ENCODE measurements at regions not wholly inside any gene's neighbourhood (a gene's known extent, or its start where the extent isn't known, plus 50 kb on each side); places are given as distances from the start of the nearest gene placed in this dataset.

DNA sequence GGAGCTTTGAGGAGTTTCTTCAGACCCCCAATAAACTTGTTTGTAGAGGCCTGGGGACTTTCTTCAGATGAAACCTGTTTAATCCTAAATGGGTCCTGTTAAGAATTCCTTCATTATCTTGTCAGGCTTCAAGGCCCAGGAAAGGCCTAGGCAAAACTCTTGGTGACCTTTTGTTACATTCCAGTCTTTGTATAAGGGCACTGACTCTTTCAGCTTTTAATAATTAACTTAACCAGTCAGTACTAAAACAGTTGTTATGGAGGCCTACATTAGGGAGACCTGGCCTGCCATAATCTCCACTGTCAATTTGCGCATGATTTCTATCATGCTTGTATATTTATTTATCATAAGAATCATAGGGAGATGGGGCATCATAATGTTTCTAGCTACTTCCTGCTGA lies 110.2 kb downstream of the FCRL5 start:
- no peak overlapping the region for H3K9ac ChIP-seq (ENCODE audit: low read depth in 2 of 2, low read length in 2 of 2)
- DNase-seq = no peak
- H3K36me3 ChIP-seq = no peaks in the 10 kb centered on the region
- intact Hi-C loops (cut with DNase I) = no loop called here
- H3K4me3 ChIP-seq = no peak overlapping the region
- no peaks in the 10 kb centered on the region for H3K27me3 ChIP-seq
- TF ChIP-seq, protein P1, sequence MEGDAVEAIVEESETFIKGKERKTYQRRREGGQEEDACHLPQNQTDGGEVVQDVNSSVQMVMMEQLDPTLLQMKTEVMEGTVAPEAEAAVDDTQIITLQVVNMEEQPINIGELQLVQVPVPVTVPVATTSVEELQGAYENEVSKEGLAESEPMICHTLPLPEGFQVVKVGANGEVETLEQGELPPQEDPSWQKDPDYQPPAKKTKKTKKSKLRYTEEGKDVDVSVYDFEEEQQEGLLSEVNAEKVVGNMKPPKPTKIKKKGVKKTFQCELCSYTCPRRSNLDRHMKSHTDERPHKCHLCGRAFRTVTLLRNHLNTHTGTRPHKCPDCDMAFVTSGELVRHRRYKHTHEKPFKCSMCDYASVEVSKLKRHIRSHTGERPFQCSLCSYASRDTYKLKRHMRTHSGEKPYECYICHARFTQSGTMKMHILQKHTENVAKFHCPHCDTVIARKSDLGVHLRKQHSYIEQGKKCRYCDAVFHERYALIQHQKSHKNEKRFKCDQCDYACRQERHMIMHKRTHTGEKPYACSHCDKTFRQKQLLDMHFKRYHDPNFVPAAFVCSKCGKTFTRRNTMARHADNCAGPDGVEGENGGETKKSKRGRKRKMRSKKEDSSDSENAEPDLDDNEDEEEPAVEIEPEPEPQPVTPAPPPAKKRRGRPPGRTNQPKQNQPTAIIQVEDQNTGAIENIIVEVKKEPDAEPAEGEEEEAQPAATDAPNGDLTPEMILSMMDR (IDR thresholded peaks at IDR 0.05) = no peak
- no peak overlapping the region for H3K27ac ChIP-seq
- no peaks in the 10 kb centered on the region for H3K9me3 ChIP-seq
- no peaks in the 10 kb centered on the region for H3K4me1 ChIP-seq

DNA sequence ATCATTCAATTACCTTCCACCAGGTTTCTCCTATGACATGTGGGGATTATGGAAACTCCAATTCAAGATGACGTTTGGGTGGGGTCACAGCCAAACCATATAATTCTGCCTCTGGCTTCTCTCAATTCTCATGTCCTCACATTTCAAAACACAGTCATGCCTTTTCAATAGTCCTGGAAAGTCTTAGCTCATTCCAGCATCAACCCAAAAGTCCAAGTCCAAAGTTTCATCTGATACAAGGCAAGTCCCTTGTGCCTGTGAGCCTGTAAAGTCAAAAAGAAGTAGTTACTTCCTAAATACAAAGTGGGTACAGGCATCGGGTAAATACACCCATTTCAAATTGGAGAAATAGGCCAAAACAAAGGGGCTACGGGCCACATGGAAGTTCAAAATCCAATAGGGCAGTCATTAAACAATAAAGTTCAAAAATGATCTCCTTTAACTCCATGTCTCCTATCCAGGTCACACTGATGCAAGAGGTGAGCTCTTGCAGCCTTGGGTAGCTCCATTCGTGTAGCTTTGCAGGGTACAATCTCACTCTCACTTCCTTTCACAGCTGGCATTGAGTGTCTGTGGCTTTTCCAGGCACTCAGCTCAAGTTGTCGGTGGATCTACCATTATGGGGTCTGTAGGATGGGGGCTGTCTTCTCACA lies 112.9 kb downstream of the FCRL5 start:
- Histone ChIP-seq H3K27ac (no peak overlapping the region), H3K27me3 (no peaks in the 10 kb centered on the region), H3K4me1 (no peaks in the 10 kb centered on the region), H3K9me3 (no peaks in the 10 kb centered on the region), H3K9ac (ENCODE audit: low read depth in 2 of 2, low read length in 2 of 2) (no peak overlapping the region), H3K36me3 (no peaks in the 10 kb centered on the region), H3K4me3 (no peak overlapping the region)
- no peak for DNase-seq
- TF ChIP-seq, protein P1 (IDR thresholded peaks at IDR 0.05) = no peak
- intact Hi-C loops (cut with DNase I) = no loop called here

DNA sequence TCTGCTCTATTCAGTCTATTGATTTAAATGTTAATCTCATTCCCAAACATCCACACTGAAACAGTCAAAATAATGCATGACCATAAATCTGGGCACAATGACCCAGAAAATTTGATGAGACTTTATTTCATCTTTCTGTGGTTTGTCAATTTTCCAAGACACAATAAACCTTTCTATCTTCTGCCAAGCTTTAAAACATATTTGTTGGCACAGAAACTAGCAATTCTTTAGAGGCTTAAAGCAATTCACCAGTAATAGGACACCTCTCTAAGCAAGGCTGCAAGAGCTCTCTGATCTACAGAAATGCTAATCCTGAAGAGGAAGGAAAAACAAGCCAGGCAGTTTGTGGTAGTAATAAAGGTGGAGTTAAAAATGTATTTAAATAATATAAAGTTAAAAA lies 113.7 kb downstream of the FCRL5 start:
- no peaks in the 10 kb centered on the region for H3K36me3 ChIP-seq
- H3K4me1 ChIP-seq = no peaks in the 10 kb centered on the region
- DNase-seq = no peak
- H3K9ac ChIP-seq (ENCODE audit: low read depth in 2 of 2, low read length in 2 of 2) = no peak overlapping the region
- H3K27me3 ChIP-seq = no peaks in the 10 kb centered on the region
- H3K4me3 ChIP-seq = no peak overlapping the region
- intact Hi-C loops (cut with DNase I) = no loop called here
- TF ChIP-seq, protein P1 (IDR thresholded peaks at IDR 0.05) = no peak
- no peak overlapping the region for H3K27ac ChIP-seq
- H3K9me3 ChIP-seq = no peaks in the 10 kb centered on the region

DNA sequence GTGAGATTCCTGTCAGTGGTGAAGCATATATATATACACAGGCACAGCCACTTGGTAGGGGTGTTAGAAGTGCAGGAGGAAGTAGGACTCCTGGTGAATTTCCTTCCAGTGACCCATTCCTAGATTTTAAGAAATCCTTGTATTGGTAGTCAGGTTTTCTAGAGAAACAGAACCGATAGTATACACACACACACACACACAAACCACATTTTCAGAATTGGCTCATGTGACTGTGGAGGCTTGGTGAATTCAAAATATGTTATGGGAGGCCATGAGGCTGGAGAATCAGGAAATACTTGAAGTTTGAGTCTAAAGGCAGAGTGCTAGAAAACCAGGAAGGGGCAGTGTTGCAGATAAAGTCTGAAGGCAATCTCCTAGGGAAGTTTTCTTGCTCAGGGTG lies 114.2 kb downstream of the FCRL5 start:
- H3K27me3 ChIP-seq = no peaks in the 10 kb centered on the region
- no peak overlapping the region for H3K9ac ChIP-seq (ENCODE audit: low read depth in 2 of 2, low read length in 2 of 2)
- intact Hi-C loops (cut with DNase I) = no loop called here
- DNase-seq = no peak
- no peaks in the 10 kb centered on the region for H3K4me1 ChIP-seq
- no peak overlapping the region for H3K27ac ChIP-seq
- TF ChIP-seq, protein P1 (IDR thresholded peaks at IDR 0.05) = no peak
- H3K4me3 ChIP-seq = no peak overlapping the region
- H3K9me3 ChIP-seq = no peaks in the 10 kb centered on the region
- no peaks in the 10 kb centered on the region for H3K36me3 ChIP-seq

DNA sequence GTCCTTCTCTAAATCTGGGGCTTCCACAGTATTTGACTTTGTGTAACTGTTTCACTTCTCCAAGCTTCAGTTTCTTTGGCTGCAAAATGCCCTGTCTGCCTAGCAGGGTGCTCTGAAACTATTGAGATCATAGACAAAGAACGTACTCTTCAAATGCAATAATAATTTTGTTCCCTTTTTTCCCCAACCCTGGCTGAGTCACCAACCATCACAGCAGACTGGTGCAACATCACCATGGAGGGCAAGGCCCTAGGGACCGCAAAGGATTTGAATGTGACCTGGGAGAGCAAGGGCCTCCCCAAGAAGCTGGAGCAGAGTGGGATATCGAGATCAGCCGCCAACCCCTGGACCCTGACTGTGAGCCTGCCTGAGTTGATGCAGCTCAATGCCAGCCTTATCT lies 115.0 kb downstream of the FCRL5 start:
- intact Hi-C loops (cut with DNase I) = no loop called here
- no peaks in the 10 kb centered on the region for H3K9me3 ChIP-seq
- no peak overlapping the region for H3K27ac ChIP-seq
- no peaks in the 10 kb centered on the region for H3K36me3 ChIP-seq
- H3K27me3 ChIP-seq = no peaks in the 10 kb centered on the region
- no peak for DNase-seq
- H3K4me3 ChIP-seq = no peak overlapping the region
- no peak overlapping the region for H3K9ac ChIP-seq (ENCODE audit: low read depth in 2 of 2, low read length in 2 of 2)
- TF ChIP-seq, protein P1 (IDR thresholded peaks at IDR 0.05) = no peak
- H3K4me1 ChIP-seq = no peaks in the 10 kb centered on the region
